Skeletal muscle satellite cell (primary cell): ENCODE measurements at regions not wholly inside any gene's neighbourhood (a gene's known extent, or its start where the extent isn't known, plus 50 kb on each side); places are given as distances from the start of the nearest gene placed in this dataset.

Experiments
- H3K27me3 ChIP-seq: 2 replicates; pipeline ENCODE4 v1.7.0; 2013; ENCODE audit warnings: low read length; ENCODE audit not compliant: control insufficient read depth, insufficient read depth
- H3K36me3 ChIP-seq: 2 replicates; pipeline ENCODE4 v1.7.0; 2013; ENCODE audit warnings: mild to moderate bottlenecking, control low read depth, low read length; ENCODE audit not compliant: insufficient read depth
- H3K4me1 ChIP-seq: 2 replicates; pipeline ENCODE4 v1.7.0; 2013; ENCODE audit warnings: low read length; ENCODE audit not compliant: control insufficient read depth, insufficient read depth
- H3K4me2 ChIP-seq: 2 replicates; pipeline ENCODE4 v1.7.0; 2013; ENCODE audit warnings: mild to moderate bottlenecking, low read length
- H3K4me3 ChIP-seq: 2 replicates; pipeline ENCODE4 v1.7.0; 2013; ENCODE audit warnings: low read length
- H3K9ac ChIP-seq: 2 replicates; pipeline ENCODE4 v1.7.0; 2013; ENCODE audit warnings: mild to moderate bottlenecking, low read depth, low read length, moderate library complexity
- H3K9me3 ChIP-seq: replicated peaks from 2 replicates; pipeline ENCODE4 v1.7.0; 2013; ENCODE audit warnings: mild to moderate bottlenecking, control low read depth, low read length

DNA sequence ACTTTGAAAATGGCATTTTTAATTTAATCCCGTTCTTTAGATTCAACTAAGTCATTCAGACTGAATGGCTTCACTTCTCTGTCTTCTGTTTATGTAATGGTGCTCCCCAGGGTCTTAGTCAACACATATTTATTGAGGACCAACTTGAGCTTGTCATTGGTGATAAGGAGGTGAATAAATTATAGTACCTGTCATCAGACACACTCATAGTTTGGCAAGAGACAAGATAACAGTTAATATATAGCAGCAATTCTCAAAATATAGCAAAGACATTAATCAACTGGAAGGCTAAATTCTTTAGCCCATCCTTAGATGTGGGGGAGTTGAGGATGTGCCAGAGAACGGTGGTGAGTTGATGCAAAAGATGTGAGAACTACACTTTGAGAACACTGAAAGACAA lies 78.4 kb downstream of the MACIR start:
- H3K4me3 ChIP-seq = no peak overlapping the region
- H3K9me3 ChIP-seq = no peaks in the 10 kb centered on the region

GRCh38 chr5:103333376-103333775 lies 74.8 kb downstream of the MACIR start:
- H3K4me1 ChIP-seq = no peaks in the 10 kb centered on the region
- no peaks in the 10 kb centered on the region for H3K27me3 ChIP-seq
- no peak overlapping the region for H3K4me3 ChIP-seq
- no peaks in the 10 kb centered on the region for H3K36me3 ChIP-seq
- no peak overlapping the region for H3K9ac ChIP-seq
- H3K9me3 ChIP-seq = no peaks in the 10 kb centered on the region
- H3K4me2 ChIP-seq = no peak overlapping the region

More for the DNA sequence above, 78.4 kb downstream of the MACIR start:
- Histone ChIP-seq H3K27me3 (no peaks in the 10 kb centered on the region), H3K9ac (no peak overlapping the region), H3K4me1 (no peaks in the 10 kb centered on the region), H3K4me2 (no peak overlapping the region), H3K36me3 (no peaks in the 10 kb centered on the region)

- Histone ChIP-seq H3K4me2 (no peak overlapping the region), H3K4me1 (no peaks in the 10 kb centered on the region), H3K9ac (no peak overlapping the region), H3K36me3 (no peaks in the 10 kb centered on the region), H3K4me3 (no peak overlapping the region), H3K9me3 (no peaks in the 10 kb centered on the region), H3K27me3 (no peaks in the 10 kb centered on the region)
Measured at GRCh38 chr5:103330875-103331274, 72.3 kb downstream of the MACIR start.
